ENCODE measurements at regions not wholly inside any gene's neighbourhood (a gene's known extent, or its start where the extent isn't known, plus 50 kb on each side); places are given as distances from the start of the nearest gene placed in this dataset.

GRCh38 chr13:104855581-104855980 lies 1679.9 kb downstream of the EFNB2 start:
- no peak for TF ChIP-seq CTCF (IDR thresholded peaks at IDR 0.05)
- no peak for TF ChIP-seq POLR2A (IDR thresholded peaks at IDR 0.05)
